ENCODE measurements at regions not wholly inside any gene's neighbourhood (a gene's known extent, or its start where the extent isn't known, plus 50 kb on each side); places are given as distances from the start of the nearest gene placed in this dataset.

GRCh38 chr9:3125602-3126405 is 281.9 kb upstream of the PUM3 start (continued):
- TF ChIP-seq CREB1 (IDR thresholded peaks at IDR 0.05), result no peak
- no peak for TF ChIP-seq BCL11A (IDR thresholded peaks at IDR 0.05; ENCODE audit: low read depth in 2 of 2, low read length in 2 of 2)
- TF ChIP-seq TAF1 (IDR thresholded peaks at IDR 0.05; ENCODE audit: low read depth, low read length), result no peak
